Thymus (tissue), 11 donors: ENCODE measurements at regions not wholly inside any gene's neighbourhood (a gene's known extent, or its start where the extent isn't known, plus 50 kb on each side); places are given as distances from the start of the nearest gene placed in this dataset.
"Not testable (repeated sequence)": the region's sequence is repeated elsewhere in the genome, so short reads cannot be mapped to it uniquely, and the experiment has no call there.

Source experiments
- DNase-seq, 9 donors: peaks; one replicate each; pipeline ENCODE4 v3.0.0-alpha.2; 2013; ENCODE audit warnings: low spot score in 9 of 9, low read depth in 6 of 9, missing footprints in 1 of 9
- H3K27ac ChIP-seq, 2 donors: one replicate each; pipeline ENCODE4 v1.5.1; 2013; ENCODE audit warnings: control low read depth in 1 of 2, low read depth in 1 of 2, low read length in 1 of 2, mild to moderate bottlenecking in 1 of 2, moderate library complexity in 1 of 2
- H3K27me3 ChIP-seq, 2 donors: one replicate each; pipeline ENCODE4 v1.5.1; 2013; ENCODE audit warnings: low read length in 1 of 2; ENCODE audit not compliant: control insufficient read depth in 2 of 2, insufficient read depth in 1 of 2
- H3K36me3 ChIP-seq, 2 donors: one replicate each; pipeline ENCODE4 v1.5.1; 2013; ENCODE audit warnings: low read length in 1 of 2, mild to moderate bottlenecking in 1 of 2, moderate library complexity in 1 of 2; ENCODE audit not compliant: control insufficient read depth in 2 of 2, insufficient read depth in 2 of 2
- H3K4me1 ChIP-seq, 2 donors: one replicate each; pipeline ENCODE4 v1.5.1; 2013; ENCODE audit warnings: low read length in 2 of 2; ENCODE audit not compliant: control insufficient read depth in 2 of 2, insufficient read depth in 2 of 2
- H3K4me3 ChIP-seq, 2 donors: one replicate each; pipeline ENCODE4 v1.5.1; 2013; ENCODE audit warnings: low read length in 2 of 2, control low read depth in 1 of 2, mild to moderate bottlenecking in 1 of 2
- H3K9me3 ChIP-seq, 2 donors: one replicate each; pipeline ENCODE4 v1.5.1; 2013; ENCODE audit warnings: low read length in 1 of 2, mild to moderate bottlenecking in 1 of 2; ENCODE audit not compliant: control insufficient read depth in 2 of 2, insufficient read depth in 1 of 2
- WGBS: extraction: QIAGEN DNeasy Blood & Tissue Kit; methylation state at CpG from one replicate; pipeline ENCODE4 v1.1.7; 2013; 5-methylcytosine and 5-hydroxymethylcytosine counted together
- donor health status: healthy.

DNA sequence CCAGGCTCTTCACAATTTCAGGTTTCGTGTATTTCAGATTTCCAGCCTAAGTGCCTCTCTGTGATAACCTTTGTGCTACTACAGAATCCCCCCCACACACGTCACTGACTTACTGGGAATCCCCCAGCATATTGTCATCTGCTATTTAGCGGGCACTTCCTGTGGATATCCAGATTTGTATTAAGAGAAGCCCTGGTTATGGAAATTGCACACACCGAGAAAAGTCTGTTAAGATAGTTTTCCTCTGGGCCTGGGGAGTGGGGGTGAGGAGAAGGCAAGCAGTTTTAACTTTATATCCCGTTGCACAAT lies 269.9 kb downstream of the MED10 start:
- Histone ChIP-seq H3K36me3 (no peaks in the 10 kb centered on the region), H3K4me1 (no peaks in the 10 kb centered on the region), H3K4me3 (no peak overlapping the region), H3K27ac (no peak overlapping the region), H3K27me3 (no peaks in the 10 kb centered on the region), H3K9me3 (peaks cover 0 to 3% of the 10 kb centered on the region in 2 donors)
- DNase-seq, result no peak
- 88% methylated on average over 5 of the region's 5 CpGs for WGBS

- 73% methylated on average over 13 of the region's 13 CpGs for WGBS
- Histone ChIP-seq H3K27ac (no peak overlapping the region), H3K27me3 (no peaks in the 10 kb centered on the region), H3K36me3 (no peaks in the 10 kb centered on the region), H3K9me3 (peaks cover 0 to 8% of the 10 kb centered on the region in 2 donors), H3K4me3 (no peak overlapping the region), H3K4me1 (no peaks in the 10 kb centered on the region)
- DNase-seq, result no peak
Measured at GRCh38 chr5:6107675-6108539, 270.4 kb downstream of the MED10 start.

DNA sequence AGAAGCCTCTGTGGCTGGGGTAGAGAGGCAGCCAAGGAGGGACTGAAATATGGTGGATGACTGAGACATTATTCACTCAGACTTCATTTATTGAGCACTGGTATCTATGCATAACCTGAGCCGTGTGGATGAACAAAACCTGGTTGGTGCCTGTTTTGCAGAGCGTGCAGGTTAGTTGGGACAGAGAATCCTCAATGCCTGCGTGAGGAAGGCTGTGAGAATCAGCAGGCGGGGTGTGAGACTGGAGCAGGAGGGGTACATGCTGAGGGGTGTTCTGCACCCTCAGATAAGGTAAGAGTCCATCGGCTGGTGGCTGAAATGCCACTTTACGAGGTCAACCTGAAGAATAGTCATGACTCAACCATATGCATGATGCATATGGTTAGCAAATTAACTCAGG lies 271.6 kb downstream of the MED10 start:
- WGBS, result 94% methylated on average over 6 of the region's 6 CpGs
- no peak for DNase-seq
- H3K27me3 ChIP-seq, result no peaks in the 10 kb centered on the region

DNA sequence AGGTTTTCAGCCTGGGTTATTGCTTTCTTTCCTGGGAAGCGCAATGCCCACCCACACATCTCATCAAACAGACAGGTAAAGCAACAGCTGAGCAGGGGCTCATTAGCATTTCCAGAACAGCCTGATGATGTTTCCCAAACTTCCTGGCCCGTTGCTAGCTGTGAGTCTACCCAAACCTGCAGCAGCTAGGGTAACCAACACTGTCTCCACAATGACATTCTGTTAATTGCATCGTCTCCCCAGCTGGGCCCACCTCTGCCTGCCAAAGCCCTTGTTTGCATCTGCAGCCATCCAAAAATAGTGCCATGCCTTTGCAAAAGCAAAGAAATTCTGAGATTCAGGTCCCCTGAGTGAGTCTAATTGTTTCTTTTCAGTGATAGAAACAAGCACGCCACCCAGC lies 273.0 kb downstream of the MED10 start:
- 75% methylated on average over 4 of the region's 4 CpGs for WGBS
- DNase-seq, result no peak

More for the DNA sequence above, 271.6 kb downstream of the MED10 start:
- Histone ChIP-seq H3K4me3 (no peak overlapping the region), H3K27ac (no peak overlapping the region), H3K36me3 (no peaks in the 10 kb centered on the region), H3K4me1 (no peaks in the 10 kb centered on the region), H3K9me3 (peaks cover 0 to 8% of the 10 kb centered on the region in 2 donors)

GRCh38 chr5:6096101-6096500 lies 282.2 kb downstream of the MED10 start:
- Histone ChIP-seq H3K36me3 (no peaks in the 10 kb centered on the region), H3K27me3 (no peaks in the 10 kb centered on the region), H3K9me3 (peaks cover 0 to 6% of the 10 kb centered on the region in 2 donors), H3K27ac (no peak overlapping the region), H3K4me1 (no peaks in the 10 kb centered on the region), H3K4me3 (no peak overlapping the region)
- DNase-seq, result no peak
- WGBS, result 79% methylated on average over 3 of the region's 3 CpGs

More for the DNA sequence above, 273.0 kb downstream of the MED10 start:
- Histone ChIP-seq H3K36me3 (no peaks in the 10 kb centered on the region), H3K4me1 (no peaks in the 10 kb centered on the region), H3K27ac (no peak overlapping the region), H3K27me3 (no peaks in the 10 kb centered on the region), H3K4me3 (no peak overlapping the region), H3K9me3 (peaks cover 0 to 8% of the 10 kb centered on the region in 2 donors)

- H3K9me3 ChIP-seq, H3K27ac ChIP-seq, H3K27me3 ChIP-seq, DNase-seq, H3K4me1 ChIP-seq, H3K36me3 ChIP-seq, H3K4me3 ChIP-seq: not testable (repeated sequence)
- WGBS, result 68% methylated on average over 1 of the region's 1 CpG
Measured at GRCh38 chr5:6094180-6094579, 284.2 kb downstream of the MED10 start.

DNA sequence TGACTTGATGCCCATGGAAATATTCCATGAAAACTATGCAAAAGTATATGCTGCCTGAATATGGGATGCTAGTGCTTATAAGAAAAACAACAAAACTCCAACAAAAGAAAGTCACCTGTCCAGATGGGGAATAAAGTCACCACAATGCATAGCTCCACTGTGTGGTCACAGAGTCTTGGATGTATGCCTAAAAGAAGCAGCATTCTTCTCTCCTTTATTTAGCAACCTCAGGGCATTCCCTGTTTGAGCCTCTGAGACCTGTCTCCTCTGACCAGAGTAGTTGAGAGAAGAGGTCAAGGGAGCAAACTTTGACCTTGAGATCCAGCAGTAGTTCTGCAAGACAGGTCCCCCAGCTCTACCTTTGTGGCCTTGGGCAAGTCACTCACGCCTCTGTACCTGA lies 287.5 kb downstream of the MED10 start:
- 100% methylated on average over 1 of the region's 1 CpG for WGBS
- no peaks in the 10 kb centered on the region for H3K36me3 ChIP-seq
- H3K27ac ChIP-seq, result no peak overlapping the region
- no peak overlapping the region for H3K4me3 ChIP-seq
- no peak for DNase-seq
- H3K27me3 ChIP-seq, result no peaks in the 10 kb centered on the region
- peaks cover 0 to 11% of the 10 kb centered on the region in 2 donors for H3K9me3 ChIP-seq
- H3K4me1 ChIP-seq, result no peaks in the 10 kb centered on the region

GRCh38 chr5:6090079-6090654 lies 288.2 kb downstream of the MED10 start:
- Histone ChIP-seq H3K4me1 (no peaks in the 10 kb centered on the region), H3K4me3 (no peak overlapping the region), H3K36me3 (no peaks in the 10 kb centered on the region), H3K9me3 (peaks cover 0 to 10% of the 10 kb centered on the region in 2 donors), H3K27me3 (no peaks in the 10 kb centered on the region), H3K27ac (no peak overlapping the region)
- WGBS, result 89% methylated on average over 6 of the region's 6 CpGs
- DNase-seq, result no peak

DNA sequence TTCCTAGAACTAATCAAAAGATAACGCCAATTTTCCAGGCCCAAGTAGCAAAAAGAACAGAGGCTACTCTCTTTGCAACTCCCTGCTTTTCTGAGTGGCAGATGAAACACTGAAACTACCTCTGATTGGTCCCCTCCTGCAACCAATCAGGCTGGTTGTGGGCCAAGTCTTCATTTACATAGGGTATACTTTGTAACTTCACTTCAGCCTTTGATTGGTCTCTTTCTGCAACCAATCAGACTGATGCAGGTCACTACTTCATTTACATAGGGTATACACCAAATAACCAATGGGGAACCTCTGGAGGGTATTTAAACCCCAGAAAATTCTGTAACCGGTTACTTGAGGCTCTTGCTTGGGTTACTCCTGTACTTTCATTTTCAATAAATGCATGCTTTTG lies 289.6 kb downstream of the MED10 start:
- no peak for DNase-seq
- H3K36me3 ChIP-seq, result no peaks in the 10 kb centered on the region
- no peak overlapping the region for H3K4me3 ChIP-seq
- WGBS, result 94% methylated on average over 2 of the region's 2 CpGs
- H3K9me3 ChIP-seq, result peaks cover 0 to 7% of the 10 kb centered on the region in 2 donors
- H3K27me3 ChIP-seq, result no peaks in the 10 kb centered on the region
- no peak overlapping the region for H3K27ac ChIP-seq
- no peaks in the 10 kb centered on the region for H3K4me1 ChIP-seq
